GM19240 (cell line): ENCODE measurements at regions not wholly inside any gene's neighbourhood (a gene's known extent, or its start where the extent isn't known, plus 50 kb on each side); places are given as distances from the start of the nearest gene placed in this dataset.
"Not testable (repeated sequence)": the region's sequence is repeated elsewhere in the genome, so short reads cannot be mapped to it uniquely, and the experiment has no call there.

ENCODE experiments used
- DNase-seq: peaks from one replicate; pipeline ENCODE4 v3.0.0; 2011; ENCODE audit warnings: low spot score; ENCODE audit not compliant: insufficient read length

- DNase-seq = not testable (repeated sequence)
Measured at GRCh38 chr12:131624756-131625501, 86.0 kb upstream of the SFSWAP start.

GRCh38 chr12:131625966-131626722 lies 84.7 kb upstream of the SFSWAP start:
- DNase-seq = not testable (repeated sequence)

DNA sequence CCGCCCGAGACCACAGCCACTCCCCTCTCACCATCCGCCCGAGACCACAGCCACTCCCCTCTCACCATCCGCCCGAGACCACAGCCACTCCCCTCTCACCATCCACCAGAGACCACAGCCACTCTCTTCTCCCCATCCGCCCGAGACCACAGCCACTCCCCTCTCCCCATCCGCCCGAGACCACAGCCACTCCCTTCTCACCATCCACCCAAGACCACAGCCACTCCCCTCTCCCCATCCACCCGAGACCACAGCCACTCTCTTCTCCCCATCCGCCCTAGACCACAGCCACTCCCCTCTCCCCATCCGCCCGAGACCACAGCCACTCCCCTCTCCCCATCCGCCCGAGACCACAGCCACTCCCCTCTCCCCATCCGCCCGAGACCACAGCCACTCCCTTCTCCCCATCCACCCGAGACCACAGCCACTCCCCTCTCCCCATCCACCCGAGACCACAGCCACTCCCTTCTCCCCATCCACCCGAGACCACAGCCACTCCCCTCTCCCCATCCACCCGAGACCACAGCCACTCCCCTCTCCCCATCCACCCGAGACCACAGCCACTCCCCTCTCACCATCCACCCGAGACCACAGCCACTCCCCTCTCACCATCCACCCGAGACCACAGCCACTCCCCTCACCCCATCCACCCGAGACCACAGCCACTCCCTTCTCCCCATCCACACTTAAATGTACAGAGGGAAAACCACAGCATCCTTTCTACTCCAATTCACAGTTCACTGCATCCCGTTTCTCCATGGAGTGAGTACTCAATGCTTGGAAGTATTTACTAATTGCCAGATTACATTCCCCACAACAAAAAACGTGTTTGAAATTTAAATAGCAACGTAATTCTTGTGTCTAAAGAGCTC lies 83.5 kb upstream of the SFSWAP start:
- DNase-seq = not testable (repeated sequence)

GRCh38 chr12:131628023-131628740 lies 82.7 kb upstream of the SFSWAP start:
- no peak for DNase-seq

GRCh38 chr12:131628766-131629448 lies 82.0 kb upstream of the SFSWAP start:
- DNase-seq = no peak

GRCh38 chr12:131631230-131631629 lies 79.7 kb upstream of the SFSWAP start:
- no peak for DNase-seq

- not testable (repeated sequence) for DNase-seq
Measured at GRCh38 chr12:131631889-131632651, 78.8 kb upstream of the SFSWAP start.

- not testable (repeated sequence) for DNase-seq
Measured at GRCh38 chr12:131632652-131633023, 78.3 kb upstream of the SFSWAP start.

GRCh38 chr12:131633610-131634009 lies 77.3 kb upstream of the SFSWAP start:
- DNase-seq = not testable (repeated sequence)

DNA sequence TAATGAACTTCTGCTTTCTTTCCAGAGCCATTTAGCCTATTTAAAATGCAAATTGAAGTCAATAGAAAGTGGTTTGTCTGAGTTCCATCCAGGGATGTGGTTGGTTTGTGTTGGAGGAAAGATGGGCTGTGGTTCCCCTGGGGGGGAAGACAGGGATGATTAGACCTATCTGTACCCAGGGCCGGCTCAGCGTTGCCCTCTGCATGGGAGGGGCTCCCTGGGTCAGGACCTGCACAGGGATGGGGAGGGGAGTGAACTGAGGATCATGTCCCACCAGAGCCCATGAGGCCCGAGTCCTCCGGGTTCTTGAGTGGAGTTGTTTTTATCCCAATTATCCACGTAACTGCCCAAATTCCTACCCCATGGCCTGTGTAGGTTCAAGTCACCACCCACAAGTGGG lies 76.9 kb upstream of the SFSWAP start:
- no peak for DNase-seq

GRCh38 chr12:131635012-131635411 lies 75.9 kb upstream of the SFSWAP start:
- not testable (repeated sequence) for DNase-seq

DNA sequence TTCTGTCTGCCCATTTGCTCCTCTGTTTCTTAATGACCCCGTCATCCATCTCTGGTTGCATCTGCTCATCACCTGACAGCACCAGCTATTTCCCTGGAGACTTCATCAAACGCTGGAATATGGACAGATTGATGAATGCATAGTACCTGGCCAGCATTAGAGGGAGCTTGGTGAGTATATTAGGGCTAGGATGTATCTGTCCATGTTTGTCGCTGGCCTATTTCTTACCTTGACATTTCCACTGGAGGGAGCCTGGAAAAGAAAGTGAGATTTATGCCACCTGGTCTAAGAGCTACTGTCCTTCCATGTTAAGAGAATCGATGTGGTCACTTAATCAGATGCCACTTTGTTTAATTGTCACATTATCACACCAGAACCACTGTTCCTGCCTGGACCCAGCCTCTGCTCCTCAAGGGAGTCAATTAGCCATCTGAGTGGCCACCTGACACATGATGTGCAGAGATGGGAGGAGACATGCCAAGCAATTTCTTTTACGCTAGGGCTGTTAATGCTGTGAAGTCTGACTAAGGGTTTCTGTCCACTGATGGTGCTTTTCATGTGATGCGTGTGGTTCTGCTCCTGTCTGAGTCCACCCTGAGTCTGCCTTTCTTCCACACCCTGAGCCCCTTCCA lies 75.3 kb upstream of the SFSWAP start:
- no peak for DNase-seq

- DNase-seq = no peak
Measured at GRCh38 chr12:131636266-131636665, 74.6 kb upstream of the SFSWAP start.

- no peak for DNase-seq
Measured at GRCh38 chr12:131636940-131637750, 73.7 kb upstream of the SFSWAP start.

GRCh38 chr12:131637986-131638385 lies 72.9 kb upstream of the SFSWAP start:
- DNase-seq = no peak

GRCh38 chr12:131639270-131639940 lies 71.5 kb upstream of the SFSWAP start:
- no peak for DNase-seq

GRCh38 chr12:131640525-131640924 lies 70.4 kb upstream of the SFSWAP start:
- DNase-seq = no peak

DNA sequence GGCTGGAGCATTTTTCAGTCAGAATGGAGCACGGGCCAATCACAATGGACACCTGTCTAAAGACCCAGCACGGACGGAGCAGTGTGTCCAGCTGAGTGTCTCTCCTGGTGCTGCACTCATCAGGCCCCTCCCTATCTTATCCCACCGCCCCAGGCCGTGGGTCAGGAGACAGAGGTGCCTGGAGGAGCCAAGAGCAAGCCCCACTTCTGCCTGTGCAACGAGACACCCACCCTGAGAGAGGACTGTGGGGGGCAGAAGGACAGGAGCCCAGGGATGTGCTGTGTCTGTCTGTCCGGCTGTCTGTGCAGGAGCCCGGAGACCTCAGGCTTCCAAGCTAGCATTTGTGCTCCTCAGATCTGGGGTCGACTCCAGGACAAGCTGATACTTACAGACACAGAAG lies 69.6 kb upstream of the SFSWAP start:
- no peak for DNase-seq
